ENCODE measurements at regions not wholly inside any gene's neighbourhood (a gene's known extent, or its start where the extent isn't known, plus 50 kb on each side); places are given as distances from the start of the nearest gene placed in this dataset.

- TF ChIP-seq CREB1 (IDR thresholded peaks at IDR 0.05; ENCODE audit: low read depth) (no peak), CEBPB (IDR thresholded peaks at IDR 0.05) (no peak), TAF1 (IDR thresholded peaks at IDR 0.05; ENCODE audit: low read depth) (no peak), ZBTB7A (IDR thresholded peaks at IDR 0.05; ENCODE audit: low read depth) (no peak), YY1 (IDR thresholded peaks at IDR 0.05; ENCODE audit: low read depth) (no peak), REST (IDR thresholded peaks at IDR 0.05; ENCODE audit: low read depth) (no peak), TEAD4 (IDR thresholded peaks at IDR 0.05) (no peak)
Measured at GRCh38 chr20:47968541-47969310, 183.4 kb upstream of the SULF2 start.

All from Ishikawa (cell line).